Gastrocnemius medialis (tissue), 4 donors: ENCODE measurements at regions not wholly inside any gene's neighbourhood (a gene's known extent, or its start where the extent isn't known, plus 50 kb on each side); places are given as distances from the start of the nearest gene placed in this dataset.

Experiments used
- POLR2A ChIP-seq, 2 donors: fragments of 450-650 bp; IDR thresholded peaks; one replicate each; pipeline ENCODE4 v1.6.1; 2017; ENCODE audit warnings: antibody characterized with exemption in 2 of 2, mild to moderate bottlenecking in 2 of 2, moderate library complexity in 2 of 2
- TF ChIP-seq, protein P1 (sequence below), 5 experiments: fragments of 450-650 bp in 3 of 5; fragments of 200-600 bp in 2 of 5; sonication (generic) in 2 of 5; IDR thresholded peaks in 4 of 5; conservative IDR thresholded peaks in 1 of 5; 1 replicate in 4 of 5; 2 replicates in 1 of 5; pipeline ENCODE4 v1.5.1; 2016 to 2019; ENCODE audit warnings: antibody characterized with exemption in 5 of 5, mild to moderate bottlenecking in 3 of 5, moderate library complexity in 3 of 5

DNA sequence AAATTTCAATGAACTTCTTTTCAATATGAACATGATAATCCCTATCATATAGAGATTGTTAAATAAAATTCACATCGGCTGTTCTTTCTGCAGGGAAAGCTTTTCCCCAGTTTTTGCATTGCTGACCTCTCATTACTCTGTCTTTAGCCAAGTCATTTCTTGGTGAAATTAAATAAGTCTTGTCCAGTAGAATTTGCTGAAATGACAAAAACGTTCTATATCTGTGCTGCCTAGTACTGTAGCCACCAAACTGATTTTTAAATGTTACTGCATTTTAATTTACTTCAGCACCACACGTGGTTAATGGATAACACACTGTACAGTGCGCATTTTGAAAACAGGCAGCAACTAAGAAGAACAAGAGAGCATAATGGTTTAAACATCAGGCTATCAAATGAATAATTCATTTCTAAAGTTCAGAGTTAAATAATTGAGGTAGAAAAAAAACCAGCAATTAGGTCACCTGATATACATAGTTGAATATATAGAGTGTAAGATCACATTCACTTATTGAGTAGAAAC lies 178.9 kb downstream of the LIG4 start:
- TF ChIP-seq, protein P1, sequence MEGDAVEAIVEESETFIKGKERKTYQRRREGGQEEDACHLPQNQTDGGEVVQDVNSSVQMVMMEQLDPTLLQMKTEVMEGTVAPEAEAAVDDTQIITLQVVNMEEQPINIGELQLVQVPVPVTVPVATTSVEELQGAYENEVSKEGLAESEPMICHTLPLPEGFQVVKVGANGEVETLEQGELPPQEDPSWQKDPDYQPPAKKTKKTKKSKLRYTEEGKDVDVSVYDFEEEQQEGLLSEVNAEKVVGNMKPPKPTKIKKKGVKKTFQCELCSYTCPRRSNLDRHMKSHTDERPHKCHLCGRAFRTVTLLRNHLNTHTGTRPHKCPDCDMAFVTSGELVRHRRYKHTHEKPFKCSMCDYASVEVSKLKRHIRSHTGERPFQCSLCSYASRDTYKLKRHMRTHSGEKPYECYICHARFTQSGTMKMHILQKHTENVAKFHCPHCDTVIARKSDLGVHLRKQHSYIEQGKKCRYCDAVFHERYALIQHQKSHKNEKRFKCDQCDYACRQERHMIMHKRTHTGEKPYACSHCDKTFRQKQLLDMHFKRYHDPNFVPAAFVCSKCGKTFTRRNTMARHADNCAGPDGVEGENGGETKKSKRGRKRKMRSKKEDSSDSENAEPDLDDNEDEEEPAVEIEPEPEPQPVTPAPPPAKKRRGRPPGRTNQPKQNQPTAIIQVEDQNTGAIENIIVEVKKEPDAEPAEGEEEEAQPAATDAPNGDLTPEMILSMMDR (IDR thresholded peaks at IDR 0.05 in 4 of 5, conservative IDR thresholded peaks at IDR 0.05 in 1 of 5): no peak
- TF ChIP-seq POLR2A (IDR thresholded peaks at IDR 0.05): no peak
